ENCODE measurements at regions not wholly inside any gene's neighbourhood (a gene's known extent, or its start where the extent isn't known, plus 50 kb on each side); places are given as distances from the start of the nearest gene placed in this dataset.

GRCh38 chr5:145579301-145579700, 255.8 kb downstream of the PRELID2 start:
- TF ChIP-seq CTCF (IDR thresholded peaks at IDR 0.05) = no peak
- TF ChIP-seq POLR2A (IDR thresholded peaks at IDR 0.05) = no peak

Data from vagina (tissue), 2 donors.